Midbrain (tissue), 1 donor: ENCODE measurements at regions not wholly inside any gene's neighbourhood (a gene's known extent, or its start where the extent isn't known, plus 50 kb on each side); places are given as distances from the start of the nearest gene placed in this dataset.

ENCODE experiments used
- DNase-seq: peaks from one replicate; lab custom pipeline; 2025; lab: John Stamatoyannopoulos, UW

DNA sequence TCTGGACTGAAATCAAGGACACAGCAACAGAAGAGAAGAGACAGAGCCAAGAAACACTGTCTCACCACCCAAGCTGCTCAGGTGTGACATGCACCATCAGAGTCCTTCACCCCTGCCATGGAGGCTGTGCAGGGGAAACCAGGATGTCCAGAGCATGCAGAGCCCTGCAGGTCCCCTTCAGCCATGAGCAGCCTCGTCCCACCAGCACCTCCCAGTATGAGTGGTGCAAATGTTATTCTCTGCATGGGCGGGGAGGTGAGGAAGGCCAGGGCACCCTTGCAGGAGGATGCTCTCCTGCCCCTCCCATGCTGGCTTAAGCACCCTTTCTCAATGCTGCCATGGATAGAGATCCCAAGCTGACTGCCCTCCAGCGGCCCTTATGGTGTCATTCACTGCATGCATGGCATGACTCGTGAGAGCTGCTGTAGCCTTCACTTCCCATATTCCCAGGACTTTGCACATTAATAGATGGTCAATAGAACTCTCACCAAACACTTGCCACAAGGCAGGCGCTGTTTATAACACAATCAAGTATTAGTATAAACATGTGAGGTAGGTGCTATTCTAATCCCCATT lies 171.0 kb downstream of the ANAPC1 start:
- no peak for DNase-seq

DNA sequence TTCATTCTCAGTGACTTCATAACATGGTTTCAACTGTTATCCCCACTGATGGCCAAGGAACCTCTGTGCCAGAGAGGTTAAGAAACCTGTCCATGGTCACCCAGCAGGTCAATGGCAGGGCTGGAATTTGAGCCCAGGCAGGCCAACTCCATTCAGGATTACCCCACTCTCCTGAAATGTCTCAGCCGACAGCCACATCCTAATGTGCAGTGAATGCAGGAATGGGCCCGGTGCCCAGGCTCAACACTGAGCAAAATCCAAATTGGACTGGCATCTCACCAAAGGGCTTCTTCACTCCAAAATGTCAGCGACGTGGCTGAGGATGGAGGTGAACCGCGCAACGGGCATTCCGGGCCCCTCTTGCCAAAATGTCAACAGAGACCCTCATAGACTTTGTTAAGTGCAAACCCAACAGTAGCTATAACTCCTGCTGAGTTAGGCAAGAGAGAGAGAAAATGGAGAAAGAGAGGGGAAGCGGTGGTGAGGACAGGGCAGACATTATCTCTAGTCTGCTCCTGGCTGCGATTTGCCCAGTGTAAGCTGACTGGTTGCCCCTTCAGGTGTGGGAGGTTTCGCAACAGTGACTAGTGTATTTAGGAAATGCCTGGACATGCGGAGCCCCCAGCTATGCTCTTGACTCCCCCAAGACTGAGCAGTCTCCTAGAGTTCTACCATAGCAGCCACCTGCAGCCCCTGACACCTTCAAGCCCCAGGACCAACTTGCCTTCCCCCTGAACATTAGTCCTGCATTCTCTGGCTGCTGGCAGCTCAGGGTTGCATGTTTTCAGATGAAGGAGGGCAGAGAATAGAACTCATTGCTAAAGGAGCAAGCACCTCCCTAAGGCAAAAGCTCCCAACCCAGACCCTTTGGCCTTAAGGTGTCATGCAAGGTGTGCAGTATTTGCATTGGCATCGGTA lies 167.7 kb downstream of the ANAPC1 start:
- no peak for DNase-seq

DNA sequence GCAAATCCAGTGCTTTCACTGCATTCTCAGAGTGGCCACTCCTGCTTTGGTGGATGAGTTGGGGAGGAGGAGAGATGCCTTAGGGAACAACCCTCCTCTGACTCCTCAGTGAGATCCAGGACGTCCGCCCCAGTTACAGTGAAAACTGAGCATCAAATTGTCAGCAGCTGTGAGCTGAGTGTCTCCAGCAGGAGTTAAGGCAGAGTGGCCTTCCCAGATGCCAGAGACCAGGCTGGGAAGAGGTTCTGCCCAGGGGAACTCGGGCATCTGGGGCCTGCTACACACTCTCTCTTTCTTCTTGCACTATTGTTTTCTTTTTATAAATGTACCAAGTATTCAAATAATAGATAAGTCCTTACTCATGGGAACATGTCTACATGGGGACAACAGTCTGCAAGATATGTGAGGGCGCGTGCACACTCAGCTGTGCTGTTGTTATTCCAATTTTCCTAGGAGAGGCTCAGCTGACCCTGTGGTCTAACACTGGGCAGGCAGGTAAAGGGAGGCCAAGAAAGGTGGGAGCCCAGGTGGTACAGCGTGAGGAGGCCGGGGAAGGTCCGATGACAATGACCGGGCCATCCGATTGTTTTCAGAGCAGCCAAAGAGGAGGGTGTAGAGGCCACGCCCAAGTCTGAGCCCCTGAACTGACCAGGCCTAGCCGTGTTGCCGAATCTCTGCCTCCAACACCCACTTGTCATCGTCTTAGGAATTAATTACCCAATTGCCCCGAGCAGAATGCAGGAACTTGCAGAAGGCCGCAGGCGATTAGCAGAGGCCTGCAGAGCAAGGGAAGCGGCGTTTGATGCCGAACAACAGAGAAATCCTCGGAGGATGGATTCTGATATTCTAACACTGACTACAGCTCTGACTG lies 166.9 kb downstream of the ANAPC1 start:
- DNase-seq = no peak
